GM12892 (cell line): ENCODE measurements at regions not wholly inside any gene's neighbourhood (a gene's known extent, or its start where the extent isn't known, plus 50 kb on each side); places are given as distances from the start of the nearest gene placed in this dataset.

ENCODE experiments used
- POLR2A ChIP-seq: IDR thresholded peaks from 2 replicates; pipeline ENCODE4 v1.6.1; 2011; ENCODE audit warnings: low read depth, low read length, control low read depth
- POLR2AphosphoS5 ChIP-seq: IDR thresholded peaks from 2 replicates; pipeline ENCODE4 v1.6.1; 2011; ENCODE audit warnings: low read depth, low read length, control low read depth

DNA sequence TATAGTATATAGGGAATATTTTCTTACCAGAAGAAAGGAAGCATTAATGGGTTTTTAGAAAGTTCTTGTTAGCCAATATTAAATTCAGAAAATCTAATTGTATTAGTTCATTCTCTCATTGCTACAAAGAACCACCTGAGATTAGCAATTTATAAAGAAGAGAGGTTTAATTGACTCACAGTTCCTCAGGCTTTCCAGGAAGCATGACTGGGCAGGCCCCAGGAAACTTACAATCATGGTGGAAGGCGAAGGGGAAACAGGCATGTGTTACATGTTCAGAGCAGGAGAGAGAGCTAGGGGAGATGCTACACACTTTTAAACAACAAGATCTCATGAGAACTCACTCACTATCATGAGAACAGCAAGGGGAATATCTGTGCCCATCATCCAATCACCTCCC lies 304.0 kb upstream of the CDH12 start:
- no peak for TF ChIP-seq POLR2A
- TF ChIP-seq POLR2AphosphoS5 = no peak
